ENCODE measurements at regions not wholly inside any gene's neighbourhood (a gene's known extent, or its start where the extent isn't known, plus 50 kb on each side); places are given as distances from the start of the nearest gene placed in this dataset.

DNA sequence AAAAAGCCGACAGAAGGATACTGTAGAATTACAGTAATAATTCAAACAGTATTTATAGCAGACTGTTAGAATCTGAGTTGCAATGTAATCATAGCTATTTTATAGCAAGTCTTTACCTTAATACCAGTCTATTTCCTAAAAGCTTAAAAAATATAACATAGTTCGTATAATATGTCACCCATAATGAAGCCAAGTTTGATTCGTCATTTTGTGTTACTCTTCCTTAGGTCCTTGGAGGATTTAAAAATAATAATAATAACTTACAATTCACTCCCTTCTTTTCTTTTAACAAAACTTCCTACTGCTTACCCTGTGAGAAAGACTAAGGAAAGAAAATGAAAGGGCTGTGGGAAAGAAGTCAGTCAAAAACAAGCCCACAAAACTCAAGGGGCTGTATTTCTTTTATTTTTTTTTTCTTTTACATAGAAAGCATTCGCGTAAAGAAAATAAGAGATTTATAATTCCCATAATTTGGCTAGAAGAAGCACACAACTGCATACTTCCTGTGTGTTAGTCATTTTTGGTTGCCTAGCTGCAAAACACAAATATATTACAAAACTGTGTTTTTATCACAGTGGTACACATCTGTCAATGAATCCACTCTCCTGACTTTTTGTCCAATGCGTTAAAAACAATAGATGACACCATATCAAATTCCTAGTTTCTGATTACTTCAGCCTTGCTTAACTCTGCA lies 187.2 kb upstream of the CELF2 start:
- Histone ChIP-seq H3K4me1 (peaks cover 3% of the 10 kb centered on the region; the same call in 1 of the 2 replicates), H3K36me3 (ENCODE audit: control insufficient read depth, insufficient read depth, low read length) (no peaks in the 10 kb centered on the region), H3K9me3 (0 out of 2 replicates have a peak, but pooled peaks cover 3% of the 10 kb centered on the region), H3K4me3 (ENCODE audit: low read depth, low read length) (no peak overlapping the region), H3K27me3 (replicated peaks; ENCODE audit: control insufficient read depth, insufficient read depth, low read length) (no peaks in the 10 kb centered on the region)
- ChIA-PET POLR2A (no interaction called here), CTCF (no interaction called here)
- BruUV-seq (replicated peaks) = no TSS peak
- Mint-ChIP-seq H3K4me3 (ENCODE audit: unreplicated experiment) (no peak overlapping the region), H3K4me1 (ENCODE audit: low read depth, unreplicated experiment) (no peaks in the 10 kb centered on the region), H3K27ac (ENCODE audit: unreplicated experiment) (no peak overlapping the region), H3K9me3 (ENCODE audit: unreplicated experiment) (no peaks in the 10 kb centered on the region), H3K36me3 (ENCODE audit: insufficient read depth, unreplicated experiment) (no peaks in the 10 kb centered on the region), H3K27me3 (ENCODE audit: insufficient read depth, unreplicated experiment) (no peaks in the 10 kb centered on the region)
- TF ChIP-seq, protein P1, sequence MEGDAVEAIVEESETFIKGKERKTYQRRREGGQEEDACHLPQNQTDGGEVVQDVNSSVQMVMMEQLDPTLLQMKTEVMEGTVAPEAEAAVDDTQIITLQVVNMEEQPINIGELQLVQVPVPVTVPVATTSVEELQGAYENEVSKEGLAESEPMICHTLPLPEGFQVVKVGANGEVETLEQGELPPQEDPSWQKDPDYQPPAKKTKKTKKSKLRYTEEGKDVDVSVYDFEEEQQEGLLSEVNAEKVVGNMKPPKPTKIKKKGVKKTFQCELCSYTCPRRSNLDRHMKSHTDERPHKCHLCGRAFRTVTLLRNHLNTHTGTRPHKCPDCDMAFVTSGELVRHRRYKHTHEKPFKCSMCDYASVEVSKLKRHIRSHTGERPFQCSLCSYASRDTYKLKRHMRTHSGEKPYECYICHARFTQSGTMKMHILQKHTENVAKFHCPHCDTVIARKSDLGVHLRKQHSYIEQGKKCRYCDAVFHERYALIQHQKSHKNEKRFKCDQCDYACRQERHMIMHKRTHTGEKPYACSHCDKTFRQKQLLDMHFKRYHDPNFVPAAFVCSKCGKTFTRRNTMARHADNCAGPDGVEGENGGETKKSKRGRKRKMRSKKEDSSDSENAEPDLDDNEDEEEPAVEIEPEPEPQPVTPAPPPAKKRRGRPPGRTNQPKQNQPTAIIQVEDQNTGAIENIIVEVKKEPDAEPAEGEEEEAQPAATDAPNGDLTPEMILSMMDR (IDR thresholded peaks at IDR 0.05; ENCODE audit: insufficient read depth in 1 of 2, low read depth in 1 of 2, low read length in 1 of 2, severe bottlenecking in 1 of 2, unreplicated experiment in 1 of 2) = no peak
- intact Hi-C loops (cut with micrococcal nuclease; ENCODE audit: unreplicated experiment) = no loop called here
- DNase-seq = no peak

DNA sequence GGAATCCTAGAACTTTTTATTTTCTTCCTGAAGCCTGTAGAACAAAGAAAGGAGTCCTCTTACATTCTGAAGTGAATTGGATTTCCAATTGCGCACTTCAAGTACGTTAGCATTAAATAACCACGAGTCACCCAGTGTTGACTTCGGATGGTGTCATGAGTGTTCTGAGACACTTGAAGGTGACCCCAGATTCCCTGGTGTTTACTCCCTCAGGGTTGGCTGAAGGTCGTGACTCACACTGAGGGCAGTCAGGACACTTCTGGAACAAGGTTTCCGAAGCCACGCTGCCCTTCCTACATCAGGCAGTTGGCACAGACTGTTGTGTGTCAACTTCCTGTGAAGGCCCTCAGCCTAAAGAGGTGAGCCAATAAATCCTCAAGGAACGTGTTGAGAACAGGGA lies 186.6 kb upstream of the CELF2 start:
- CTCF ChIA-PET = no interaction called here
- H3K4me3 ChIP-seq (ENCODE audit: low read depth, low read length) = no peak overlapping the region
- no TSS peak for BruUV-seq (replicated peaks)
- Mint-ChIP-seq H3K36me3 (ENCODE audit: insufficient read depth, unreplicated experiment) (no peaks in the 10 kb centered on the region), H3K4me3 (ENCODE audit: unreplicated experiment) (no peak overlapping the region), H3K27me3 (ENCODE audit: insufficient read depth, unreplicated experiment) (no peaks in the 10 kb centered on the region), H3K27ac (ENCODE audit: unreplicated experiment) (no peak overlapping the region), H3K4me1 (ENCODE audit: low read depth, unreplicated experiment) (no peaks in the 10 kb centered on the region), H3K9me3 (ENCODE audit: unreplicated experiment) (peaks cover 6% of the 10 kb centered on the region)
- intact Hi-C loops (cut with micrococcal nuclease; ENCODE audit: unreplicated experiment) = no loop called here
- no peaks in the 10 kb centered on the region for H3K27me3 ChIP-seq (replicated peaks; ENCODE audit: control insufficient read depth, insufficient read depth, low read length)
- TF ChIP-seq, protein P1 (IDR thresholded peaks at IDR 0.05; ENCODE audit: insufficient read depth in 1 of 2, low read depth in 1 of 2, low read length in 1 of 2, severe bottlenecking in 1 of 2, unreplicated experiment in 1 of 2) = no peak
- DNase-seq = no peak
- POLR2A ChIA-PET = no interaction called here
- H3K36me3 ChIP-seq (ENCODE audit: control insufficient read depth, insufficient read depth, low read length) = no peaks in the 10 kb centered on the region
- H3K4me1 ChIP-seq = no peaks in the 10 kb centered on the region
- 0 out of 2 replicates have a peak, but pooled peaks cover 3% of the 10 kb centered on the region for H3K9me3 ChIP-seq

DNA sequence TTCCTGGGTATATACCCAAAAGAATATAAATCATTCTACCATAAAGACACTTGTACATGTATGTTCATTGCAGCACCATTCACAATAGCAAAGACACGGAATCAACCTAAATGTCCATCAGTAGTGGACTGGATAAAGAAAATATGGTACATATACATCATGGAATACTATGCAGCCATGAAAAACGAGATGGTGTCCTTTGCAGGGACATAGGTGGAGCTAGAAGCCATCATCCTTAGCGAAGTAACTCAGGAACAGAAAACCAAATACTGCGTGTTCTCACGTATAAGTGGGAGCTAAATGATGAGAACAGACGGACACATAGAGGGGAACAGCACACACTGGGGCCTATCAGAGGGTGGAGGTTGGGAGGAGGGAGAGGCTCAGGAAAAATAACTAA lies 183.7 kb upstream of the CELF2 start:
- Histone ChIP-seq H3K9me3 (0 out of 2 replicates have a peak, but pooled peaks cover 7% of the 10 kb centered on the region), H3K27me3 (replicated peaks; ENCODE audit: control insufficient read depth, insufficient read depth, low read length) (no peaks in the 10 kb centered on the region), H3K4me3 (ENCODE audit: low read depth, low read length) (no peak overlapping the region), H3K36me3 (ENCODE audit: control insufficient read depth, insufficient read depth, low read length) (no peaks in the 10 kb centered on the region), H3K4me1 (no peaks in the 10 kb centered on the region)
- no peak overlapping the region for H3K4me3 Mint-ChIP-seq (ENCODE audit: unreplicated experiment)
- intact Hi-C loops (cut with micrococcal nuclease; ENCODE audit: unreplicated experiment) = no loop called here
- no TSS peak for BruUV-seq (replicated peaks)
- H3K27ac Mint-ChIP-seq (ENCODE audit: unreplicated experiment) = no peak overlapping the region
- TF ChIP-seq, protein P1 (IDR thresholded peaks at IDR 0.05; ENCODE audit: insufficient read depth in 1 of 2, low read depth in 1 of 2, low read length in 1 of 2, severe bottlenecking in 1 of 2, unreplicated experiment in 1 of 2) = no peak
- H3K4me1 Mint-ChIP-seq (ENCODE audit: low read depth, unreplicated experiment) = no peaks in the 10 kb centered on the region
- CTCF ChIA-PET = no interaction called here
- DNase-seq = no peak
- no peaks in the 10 kb centered on the region for H3K27me3 Mint-ChIP-seq (ENCODE audit: insufficient read depth, unreplicated experiment)
- H3K9me3 Mint-ChIP-seq (ENCODE audit: unreplicated experiment) = peaks cover 28% of the 10 kb centered on the region
- no peaks in the 10 kb centered on the region for H3K36me3 Mint-ChIP-seq (ENCODE audit: insufficient read depth, unreplicated experiment)
- POLR2A ChIA-PET = no interaction called here
